ENCODE measurements at regions not wholly inside any gene's neighbourhood (a gene's known extent, or its start where the extent isn't known, plus 50 kb on each side); places are given as distances from the start of the nearest gene placed in this dataset.

DNA sequence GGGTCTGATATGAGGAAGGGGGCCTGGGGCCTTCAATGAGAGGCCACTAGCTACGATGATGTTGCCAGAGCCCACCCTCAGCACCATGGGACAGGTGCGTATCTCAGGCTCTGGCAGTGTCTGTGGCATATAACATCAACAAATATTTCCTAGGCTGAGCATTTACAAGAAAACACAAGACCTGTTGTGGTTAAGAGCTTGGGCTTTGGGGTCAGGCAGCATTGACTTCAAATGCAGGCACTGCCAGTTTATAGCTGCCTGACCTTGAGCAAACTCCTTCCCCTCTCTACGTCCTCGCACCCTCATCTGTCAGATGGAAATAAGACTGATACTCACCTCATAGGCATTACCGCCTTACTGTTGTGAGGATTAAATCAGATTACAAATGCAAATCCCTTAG is 156.0 kb downstream of the KATNAL1 start:
- H3K36me3 Mint-ChIP-seq, result no peaks in the 10 kb centered on the region

DNA sequence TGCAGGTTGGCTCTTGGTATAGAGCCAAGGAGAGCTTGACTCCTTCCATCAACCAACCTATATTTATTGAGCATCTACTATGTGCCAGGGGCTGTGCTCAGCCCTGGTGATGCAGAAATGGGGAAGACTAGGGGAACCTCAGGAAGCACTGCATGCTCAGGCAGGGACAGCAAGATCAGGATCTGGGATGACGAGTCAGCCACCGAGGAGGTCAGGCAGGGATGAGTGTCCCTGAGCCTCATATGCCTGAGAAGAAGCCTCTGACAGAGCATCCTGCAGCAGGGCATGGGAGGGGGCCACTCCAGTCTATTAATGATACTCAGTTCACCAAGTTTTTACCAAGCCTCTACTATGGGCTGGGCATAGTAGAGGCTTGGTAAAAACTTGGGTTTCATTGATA is 158.1 kb downstream of the KATNAL1 start:
- H3K9me3 Mint-ChIP-seq, result no peaks in the 10 kb centered on the region
- H3K27ac Mint-ChIP-seq, result peak overlapping the region; percentile 62
- peaks cover 87% of the 10 kb centered on the region for H3K4me1 Mint-ChIP-seq
- H3K27me3 Mint-ChIP-seq, result no peaks in the 10 kb centered on the region
- peaks cover 3% of the 10 kb centered on the region for H3K36me3 Mint-ChIP-seq
- H3K4me3 Mint-ChIP-seq, result peak overlapping the region; percentile 4

More for the DNA sequence above, 156.0 kb downstream of the KATNAL1 start:
- Mint-ChIP-seq H3K4me1 (peaks cover 87% of the 10 kb centered on the region), H3K9me3 (no peaks in the 10 kb centered on the region), H3K27me3 (no peaks in the 10 kb centered on the region), H3K4me3 (peak overlapping the region; percentile 4), H3K27ac (no peak overlapping the region)

DNA sequence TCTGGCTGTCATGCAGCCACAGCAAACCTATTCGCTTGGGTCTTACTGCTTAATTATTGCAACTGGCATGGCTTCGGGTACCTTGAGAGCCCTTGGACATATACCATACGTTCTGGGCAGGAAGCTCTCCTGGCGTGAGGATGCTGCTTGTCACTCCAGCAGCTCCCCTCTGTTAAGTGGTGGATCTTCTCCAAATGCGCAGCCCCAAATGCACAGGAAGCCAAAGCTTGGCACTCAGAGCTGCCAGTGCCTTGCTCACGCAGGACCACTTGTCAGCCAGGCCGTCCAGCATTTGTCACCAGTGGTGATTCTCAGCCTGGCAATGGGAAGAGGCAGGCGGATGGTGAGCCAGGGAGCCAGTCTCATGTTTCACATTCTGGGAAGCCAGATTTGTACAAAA is 158.6 kb downstream of the KATNAL1 start:
- Mint-ChIP-seq H3K27me3 (no peaks in the 10 kb centered on the region), H3K4me3 (peak overlapping the region; percentile 15), H3K36me3 (peaks cover 3% of the 10 kb centered on the region), H3K27ac (peak overlapping the region; percentile 62), H3K9me3 (no peaks in the 10 kb centered on the region), H3K4me1 (peaks cover 90% of the 10 kb centered on the region)

DNA sequence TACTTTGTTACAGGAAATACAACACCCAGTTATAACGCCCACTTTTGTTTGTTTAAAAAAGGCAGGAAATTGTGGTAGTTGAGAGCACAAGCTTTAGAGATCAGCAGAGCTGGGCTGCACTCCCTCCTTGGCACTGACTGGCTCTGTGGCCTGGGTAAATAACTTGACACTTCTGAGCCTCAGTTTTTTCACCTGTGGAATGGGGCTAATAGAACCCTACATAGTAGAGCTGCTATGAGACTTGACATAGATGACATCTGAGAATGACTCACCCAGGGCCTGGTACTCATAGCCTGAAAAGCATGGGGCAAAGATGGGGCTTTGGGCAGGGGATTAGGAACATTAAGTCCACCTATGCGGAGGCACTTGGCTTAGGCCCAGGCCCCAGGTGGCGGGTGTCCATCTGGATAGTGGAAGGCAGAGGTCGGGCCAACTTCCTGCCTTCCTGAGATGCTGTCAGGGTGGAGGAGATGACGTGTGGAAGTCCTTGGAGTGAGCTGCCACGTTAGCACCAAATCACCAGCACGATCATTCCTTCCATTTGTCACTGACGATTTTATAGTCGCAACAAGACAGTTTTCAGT is 159.1 kb downstream of the KATNAL1 start:
- Mint-ChIP-seq H3K9me3 (no peaks in the 10 kb centered on the region), H3K4me1 (peaks cover 91% of the 10 kb centered on the region), H3K27me3 (no peaks in the 10 kb centered on the region), H3K36me3 (peaks cover 3% of the 10 kb centered on the region), H3K27ac (peak overlapping the region; percentile 56), H3K4me3 (peak overlapping the region; percentile 49)

DNA sequence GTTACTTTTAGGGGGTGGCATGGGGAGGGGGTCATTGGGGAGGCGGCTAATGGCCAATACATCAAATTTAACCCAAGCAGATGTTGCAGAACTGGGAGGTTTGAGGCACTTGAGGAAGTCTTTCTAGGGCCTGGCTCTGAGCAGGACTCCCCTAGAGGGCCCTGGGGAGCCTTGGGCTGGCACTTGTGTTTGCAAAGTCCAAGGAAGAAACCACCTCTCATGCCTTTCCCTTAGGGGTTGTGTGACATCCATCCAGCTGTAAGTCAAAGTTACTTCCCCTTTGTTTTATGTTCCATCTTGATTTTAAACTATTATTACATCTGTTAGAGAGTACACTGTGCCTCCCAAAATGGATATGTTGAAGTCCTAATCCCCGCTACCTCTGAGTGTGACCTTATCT is 159.9 kb downstream of the KATNAL1 start:
- H3K36me3 Mint-ChIP-seq, result peaks cover 3% of the 10 kb centered on the region
- H3K27me3 Mint-ChIP-seq, result no peaks in the 10 kb centered on the region
- no peaks in the 10 kb centered on the region for H3K9me3 Mint-ChIP-seq
- peaks cover 93% of the 10 kb centered on the region for H3K4me1 Mint-ChIP-seq
- peak overlapping the region; percentile 56 for H3K27ac Mint-ChIP-seq
- H3K4me3 Mint-ChIP-seq, result no peak overlapping the region

DNA sequence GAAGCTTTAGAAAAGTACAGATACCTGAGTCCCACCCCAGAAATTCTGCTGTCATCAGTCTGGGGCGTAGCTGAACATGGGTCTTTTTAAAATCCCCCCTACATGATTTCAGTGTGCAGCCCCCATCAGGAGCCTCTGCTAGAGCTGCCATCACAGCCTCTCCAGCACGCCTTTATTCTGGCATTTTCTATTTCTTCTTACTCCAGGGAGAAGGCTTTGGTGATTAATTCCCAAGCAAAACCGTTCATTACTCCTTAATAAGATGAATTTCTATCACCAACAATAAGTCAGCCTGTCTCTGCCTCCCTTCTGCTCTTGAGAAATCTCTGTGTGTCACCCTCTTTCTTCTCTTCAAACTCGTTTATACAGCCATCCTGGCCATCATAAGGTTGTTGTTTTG is 160.3 kb downstream of the KATNAL1 start:
- Mint-ChIP-seq H3K27ac (peak overlapping the region; percentile 56), H3K9me3 (no peaks in the 10 kb centered on the region), H3K27me3 (no peaks in the 10 kb centered on the region), H3K4me1 (peaks cover 93% of the 10 kb centered on the region), H3K36me3 (peaks cover 3% of the 10 kb centered on the region), H3K4me3 (no peak overlapping the region)

DNA sequence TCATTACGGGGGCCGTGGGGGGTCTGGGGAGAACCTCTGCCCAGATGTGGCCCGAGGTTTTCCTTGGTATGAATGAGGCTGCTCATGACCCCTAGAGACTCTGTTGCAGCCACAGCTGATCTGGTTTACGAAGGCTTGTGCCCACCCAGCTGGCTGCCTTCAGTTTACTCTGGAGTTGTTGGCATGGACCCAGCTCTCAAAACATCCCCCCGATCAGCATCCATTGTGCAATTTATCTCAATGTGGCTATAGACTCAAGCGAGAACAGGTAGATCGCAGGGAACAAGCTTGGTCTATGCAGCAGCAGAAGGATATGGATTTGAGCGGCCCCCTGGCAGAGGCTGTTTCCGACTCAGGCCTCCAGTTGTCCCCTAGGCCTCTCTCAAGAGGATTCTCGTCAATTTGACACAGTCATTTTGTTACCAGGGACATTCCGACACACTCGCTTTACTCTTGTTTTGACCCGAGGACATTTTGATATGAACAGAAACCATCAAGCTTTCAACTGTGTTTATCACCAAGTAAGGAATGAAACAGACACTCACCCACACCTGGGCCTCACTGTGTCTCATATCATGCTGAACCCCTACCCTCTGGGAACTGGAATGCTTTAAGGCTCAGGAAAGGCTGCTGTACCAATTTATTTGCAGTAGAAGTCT is 161.5 kb downstream of the KATNAL1 start:
- peak overlapping the region; percentile 73 for H3K4me3 Mint-ChIP-seq
- peaks cover 91% of the 10 kb centered on the region for H3K4me1 Mint-ChIP-seq
- no peaks in the 10 kb centered on the region for H3K27me3 Mint-ChIP-seq
- peaks cover 3% of the 10 kb centered on the region for H3K36me3 Mint-ChIP-seq
- peak overlapping the region; percentile 87 for H3K27ac Mint-ChIP-seq
- H3K9me3 Mint-ChIP-seq, result no peaks in the 10 kb centered on the region

DNA sequence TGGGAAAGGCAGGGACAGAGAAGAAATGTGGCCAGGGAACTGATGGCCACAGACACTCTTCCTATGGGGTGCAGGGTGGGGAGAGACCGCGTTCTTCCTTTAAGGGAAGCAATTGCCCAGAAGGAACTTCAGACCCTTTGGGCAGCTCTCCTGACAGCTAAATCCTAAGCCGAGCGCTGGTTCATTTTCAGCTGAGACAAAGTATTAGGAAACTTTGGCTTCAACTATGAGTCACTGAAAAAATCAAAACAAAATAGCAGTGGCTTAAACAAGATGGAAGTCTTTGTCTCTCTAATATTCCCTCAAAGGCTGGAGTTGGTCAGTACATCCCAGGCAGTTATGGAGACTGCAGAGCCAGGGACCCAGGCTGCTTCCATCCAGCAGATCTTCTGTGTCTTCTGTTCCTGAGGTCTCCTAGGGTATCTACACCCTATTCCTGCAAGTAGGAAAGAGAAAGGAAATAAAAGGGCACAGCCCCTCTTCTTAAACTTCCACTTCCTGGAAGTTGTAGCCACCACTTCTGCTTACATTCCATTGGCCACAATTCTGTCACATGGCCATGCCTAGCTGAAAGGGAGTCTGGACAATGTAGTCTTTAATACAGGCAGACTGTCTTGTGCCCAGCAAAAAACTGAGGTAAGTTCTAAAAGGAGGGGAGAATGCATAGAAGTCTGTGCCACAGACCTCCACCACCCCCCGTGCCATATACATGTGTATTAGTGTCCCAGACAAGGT is 163.5 kb downstream of the KATNAL1 start:
- Mint-ChIP-seq H3K36me3 (peaks cover 3% of the 10 kb centered on the region), H3K4me1 (peaks cover 71% of the 10 kb centered on the region), H3K9me3 (no peaks in the 10 kb centered on the region), H3K4me3 (no peak overlapping the region), H3K27ac (peak overlapping the region; percentile 71), H3K27me3 (no peaks in the 10 kb centered on the region)

DNA sequence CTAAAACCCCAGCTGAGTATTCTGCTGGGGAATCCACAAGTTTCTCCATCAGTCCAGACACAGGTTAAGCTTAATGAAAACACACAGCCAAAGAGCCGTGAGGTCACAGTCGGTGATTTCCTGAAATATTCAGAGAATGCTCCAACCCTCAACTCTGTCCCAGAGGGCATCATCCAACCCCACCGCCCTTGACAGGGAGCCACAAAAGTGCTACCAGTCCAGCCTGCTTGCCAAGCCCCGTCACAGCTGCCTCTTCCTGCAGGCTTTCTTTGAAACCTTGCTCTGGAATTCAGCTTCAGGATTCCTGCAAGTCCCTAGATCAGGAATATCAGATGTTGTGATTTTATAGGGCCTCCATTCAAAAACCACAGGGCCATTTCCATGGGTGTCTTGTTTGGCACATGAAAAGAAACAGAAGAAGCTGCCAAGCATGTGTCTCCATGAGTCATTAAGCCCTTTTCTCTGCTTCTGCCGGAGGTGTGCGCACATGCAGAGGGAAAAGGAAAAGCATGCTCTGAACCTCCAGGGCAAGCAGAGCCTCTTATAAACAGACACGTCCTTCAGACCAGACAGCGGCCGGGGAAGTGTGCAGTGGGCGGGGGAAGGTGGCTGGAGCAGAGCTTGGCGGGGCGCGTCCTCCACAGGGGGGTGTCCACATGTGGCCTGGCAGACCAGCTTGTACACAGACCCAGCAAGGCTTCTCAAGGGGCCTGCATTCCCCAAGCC is 164.7 kb downstream of the KATNAL1 start:
- peaks cover 59% of the 10 kb centered on the region for H3K4me1 Mint-ChIP-seq
- H3K27me3 Mint-ChIP-seq, result no peaks in the 10 kb centered on the region
- H3K27ac Mint-ChIP-seq, result peak overlapping the region; percentile 76
- peaks cover 3% of the 10 kb centered on the region for H3K36me3 Mint-ChIP-seq
- no peak overlapping the region for H3K4me3 Mint-ChIP-seq
- H3K9me3 Mint-ChIP-seq, result no peaks in the 10 kb centered on the region

DNA sequence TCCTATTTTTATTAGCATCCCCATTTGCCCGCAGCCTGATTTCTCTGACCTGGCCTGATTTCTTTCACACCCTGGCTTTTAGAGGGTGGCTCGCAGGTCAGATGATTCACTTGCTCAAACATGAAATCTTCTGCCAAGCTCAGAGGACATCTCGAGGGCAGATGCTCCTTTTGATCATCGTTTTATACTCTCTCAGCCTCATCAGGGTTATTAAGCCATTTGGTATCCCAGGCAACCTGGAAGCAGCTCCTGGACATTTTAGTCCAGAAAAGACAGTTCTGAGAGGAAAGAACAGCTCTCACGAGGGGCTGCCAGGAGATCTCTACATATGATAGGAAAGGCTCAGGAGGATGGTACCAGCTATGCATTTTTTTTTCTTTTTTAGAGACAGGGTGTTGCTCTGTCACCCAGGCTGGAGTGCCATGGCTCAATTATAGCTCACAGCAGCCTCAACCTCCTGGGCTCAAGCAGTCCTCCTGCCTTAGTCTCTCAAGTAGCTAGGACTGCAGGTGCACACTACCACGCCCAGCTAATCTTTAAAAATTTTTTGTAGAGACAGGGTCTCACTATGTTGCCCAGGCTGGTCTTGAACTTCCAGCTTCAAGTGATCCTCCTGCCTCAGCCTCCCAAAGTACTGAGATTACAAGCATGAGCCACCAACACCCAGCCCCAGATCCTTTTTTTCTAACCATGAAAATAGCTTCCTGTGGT is 165.4 kb downstream of the KATNAL1 start:
- Mint-ChIP-seq H3K27me3 (no peaks in the 10 kb centered on the region), H3K4me3 (no peak overlapping the region), H3K27ac (no peak overlapping the region), H3K4me1 (peaks cover 52% of the 10 kb centered on the region), H3K36me3 (peaks cover 3% of the 10 kb centered on the region), H3K9me3 (no peaks in the 10 kb centered on the region)

DNA sequence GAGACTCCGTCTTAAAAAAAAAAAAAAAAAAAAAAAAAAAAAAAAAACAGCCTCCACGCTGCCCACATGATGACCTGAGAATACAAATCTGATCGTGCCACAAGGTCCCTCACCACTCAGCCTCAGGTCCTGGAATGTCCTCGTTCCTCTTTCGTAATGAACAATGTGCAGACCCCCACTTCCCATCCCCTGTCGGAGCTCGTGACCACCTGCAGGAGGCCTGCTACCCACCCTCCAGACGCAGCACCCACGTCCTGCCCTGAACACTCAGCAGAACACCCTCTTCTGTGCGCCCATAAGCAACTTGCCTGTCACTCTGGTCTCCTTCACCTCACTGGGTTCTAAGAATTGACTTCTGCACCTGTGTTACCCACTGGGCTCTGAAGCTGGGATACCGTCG is 166.4 kb downstream of the KATNAL1 start:
- peaks cover 3% of the 10 kb centered on the region for H3K36me3 Mint-ChIP-seq
- no peaks in the 10 kb centered on the region for H3K9me3 Mint-ChIP-seq
- H3K4me1 Mint-ChIP-seq, result peaks cover 42% of the 10 kb centered on the region
- H3K4me3 Mint-ChIP-seq, result no peak overlapping the region
- H3K27ac Mint-ChIP-seq, result no peak overlapping the region
- H3K27me3 Mint-ChIP-seq, result no peaks in the 10 kb centered on the region

DNA sequence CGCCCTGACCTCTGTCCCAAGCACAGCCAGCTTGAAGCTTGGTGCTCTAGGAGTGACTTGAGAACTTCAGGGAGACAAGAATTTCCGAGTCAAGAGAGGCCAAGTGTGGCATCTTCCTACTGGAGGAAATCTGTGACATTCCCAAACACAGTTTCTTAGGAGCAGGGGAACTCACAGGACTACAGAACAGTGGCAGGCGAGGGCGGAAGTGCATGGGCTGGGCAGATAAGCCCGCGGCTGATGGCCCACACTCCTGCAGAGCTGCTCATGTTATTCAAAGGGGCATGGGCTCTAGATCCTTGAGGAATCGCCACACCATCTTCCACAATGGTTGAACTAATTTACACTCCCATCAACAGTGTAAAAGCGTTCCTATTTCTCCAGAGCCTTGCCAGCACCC is 168.8 kb downstream of the KATNAL1 start:
- H3K4me1 Mint-ChIP-seq, result peaks cover 24% of the 10 kb centered on the region
- H3K27ac Mint-ChIP-seq, result peak overlapping the region; percentile 26
- H3K36me3 Mint-ChIP-seq, result no peaks in the 10 kb centered on the region
- no peaks in the 10 kb centered on the region for H3K27me3 Mint-ChIP-seq
- no peaks in the 10 kb centered on the region for H3K9me3 Mint-ChIP-seq
- H3K4me3 Mint-ChIP-seq, result no peak overlapping the region

DNA sequence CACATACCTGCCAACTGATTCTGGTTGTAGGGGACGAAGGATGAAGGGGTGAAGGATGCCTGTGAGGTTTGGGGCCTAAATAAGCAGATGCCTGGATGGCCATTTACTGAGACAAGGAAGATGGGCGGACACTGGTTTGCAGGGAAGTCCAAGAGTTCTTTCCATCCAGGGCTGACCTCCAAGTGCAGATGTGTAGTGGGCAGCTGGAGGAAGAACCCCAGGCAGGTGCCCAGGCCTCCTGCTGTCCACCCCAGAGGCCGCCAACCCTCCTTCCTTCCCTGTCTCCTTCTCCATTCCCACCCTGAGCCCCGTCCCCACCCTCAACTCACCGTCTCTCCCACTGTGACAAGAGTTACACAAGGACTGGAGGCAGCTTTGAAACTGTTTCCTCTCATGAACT is 171.5 kb downstream of the KATNAL1 start:
- Mint-ChIP-seq H3K4me3 (no peak overlapping the region), H3K9me3 (no peaks in the 10 kb centered on the region), H3K4me1 (peaks cover 11% of the 10 kb centered on the region), H3K36me3 (no peaks in the 10 kb centered on the region), H3K27me3 (no peaks in the 10 kb centered on the region), H3K27ac (no peak overlapping the region)

DNA sequence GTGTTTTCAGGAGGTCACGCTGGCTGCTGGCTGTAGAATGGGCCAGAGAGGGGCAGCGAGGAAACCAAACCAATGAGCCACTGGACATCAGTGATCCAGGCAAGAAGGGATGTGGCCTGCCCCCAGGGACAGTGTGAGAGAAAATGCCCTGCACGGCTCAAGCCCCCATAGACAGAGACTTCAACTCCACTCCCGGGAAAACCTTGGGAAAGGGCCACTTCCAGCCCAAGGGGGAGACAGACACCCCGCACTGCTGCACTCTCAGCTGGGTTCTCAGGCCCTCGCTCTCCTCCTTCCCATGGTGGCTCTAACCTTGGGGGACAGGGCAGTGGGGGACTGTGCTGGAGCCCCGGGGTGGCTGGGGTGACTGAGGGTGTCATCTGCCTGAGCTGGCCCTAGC is 172.0 kb downstream of the KATNAL1 start:
- H3K4me3 Mint-ChIP-seq, result no peak overlapping the region
- no peaks in the 10 kb centered on the region for H3K27me3 Mint-ChIP-seq
- no peaks in the 10 kb centered on the region for H3K36me3 Mint-ChIP-seq
- no peaks in the 10 kb centered on the region for H3K9me3 Mint-ChIP-seq
- peaks cover 11% of the 10 kb centered on the region for H3K4me1 Mint-ChIP-seq
- H3K27ac Mint-ChIP-seq, result no peak overlapping the region

DNA sequence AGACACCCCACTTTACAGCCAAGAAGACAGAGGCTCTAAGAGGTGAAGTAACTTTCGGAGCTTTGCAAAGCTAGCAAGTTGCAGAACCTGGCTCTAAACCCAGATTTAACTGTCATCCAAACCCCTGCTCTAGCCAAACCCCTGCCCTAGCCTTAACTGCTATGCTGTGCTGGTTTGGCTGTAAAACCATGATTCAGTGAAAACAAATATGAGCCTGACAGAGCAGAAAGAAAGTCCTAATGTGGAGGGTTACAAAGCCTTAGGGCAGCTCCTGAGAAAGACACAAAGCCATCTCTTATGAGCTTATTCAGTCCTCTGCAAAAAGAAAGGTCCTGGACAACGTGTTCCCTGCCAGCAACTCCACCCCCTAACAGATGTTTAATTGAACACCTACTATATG is 172.8 kb downstream of the KATNAL1 start:
- Mint-ChIP-seq H3K27ac (no peak overlapping the region), H3K9me3 (no peaks in the 10 kb centered on the region), H3K36me3 (no peaks in the 10 kb centered on the region), H3K27me3 (no peaks in the 10 kb centered on the region), H3K4me1 (peaks cover 11% of the 10 kb centered on the region), H3K4me3 (no peak overlapping the region)

All from activated naive CD4-positive, alpha-beta T cell treated with anti-CD3 and anti-CD28 coated beads, Interleukin-2, amount 50 U/mL, for 24 hours (primary cell).